Adrenal gland (tissue), 5 donors: ENCODE measurements at regions not wholly inside any gene's neighbourhood (a gene's known extent, or its start where the extent isn't known, plus 50 kb on each side); places are given as distances from the start of the nearest gene placed in this dataset.

Experiments
- CTCF ChIP-seq, 6 experiments: fragments of 450-650 bp in 4 of 6; fragments of 200-600 bp in 2 of 6; sonication (generic) in 1 of 6; IDR thresholded peaks; 1 replicate in 5 of 6; 2 replicates in 1 of 6; pipeline versions ENCODE4 v1.5.1 to v1.8.0; 2016 to 2021; ENCODE audit warnings: antibody characterized with exemption in 6 of 6, mild to moderate bottlenecking in 2 of 6, moderate library complexity in 1 of 6
- POLR2A ChIP-seq, 2 donors: fragments of 450-650 bp; IDR thresholded peaks; one replicate each; pipeline ENCODE4 v1.6.1; 2017; ENCODE audit warnings: antibody characterized with exemption in 2 of 2, mild to moderate bottlenecking in 2 of 2, moderate library complexity in 1 of 2
- donor health status: DM: no; HTN: no; CAD: no.

GRCh38 chr9:31588006-31588405 lies 796.4 kb upstream of the ACO1 start:
- no peak for TF ChIP-seq CTCF (IDR thresholded peaks at IDR 0.05)
- no peak for TF ChIP-seq POLR2A (IDR thresholded peaks at IDR 0.05)
